HuH-7 (cell line): ENCODE measurements at regions not wholly inside any gene's neighbourhood (a gene's known extent, or its start where the extent isn't known, plus 50 kb on each side); places are given as distances from the start of the nearest gene placed in this dataset.

ENCODE experiments used
- DNase-seq: peaks from one replicate; pipeline ENCODE4 v3.0.0; 2011; ENCODE audit warnings: low spot score

DNA sequence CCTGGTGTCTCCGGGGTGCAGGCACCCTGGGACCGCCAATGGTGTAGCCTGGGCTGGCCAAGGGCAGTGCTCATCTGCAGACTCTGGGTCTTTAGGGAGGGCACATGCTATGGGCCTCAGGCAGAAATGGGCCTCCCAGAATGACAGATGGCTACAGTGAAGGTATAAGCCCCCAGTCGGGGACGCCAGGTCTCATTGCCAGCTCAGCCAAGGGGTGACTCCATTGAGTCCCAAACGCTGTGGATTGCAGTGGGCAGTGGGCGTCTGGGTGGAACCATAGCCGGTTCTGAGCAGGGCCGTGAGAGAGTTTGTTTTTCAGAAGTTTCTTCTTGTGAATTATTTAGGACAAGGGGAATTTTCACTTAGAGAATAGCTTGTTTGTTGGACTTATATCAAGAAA is 516.9 kb downstream of the TBC1D22A start:
- no peak for DNase-seq

DNA sequence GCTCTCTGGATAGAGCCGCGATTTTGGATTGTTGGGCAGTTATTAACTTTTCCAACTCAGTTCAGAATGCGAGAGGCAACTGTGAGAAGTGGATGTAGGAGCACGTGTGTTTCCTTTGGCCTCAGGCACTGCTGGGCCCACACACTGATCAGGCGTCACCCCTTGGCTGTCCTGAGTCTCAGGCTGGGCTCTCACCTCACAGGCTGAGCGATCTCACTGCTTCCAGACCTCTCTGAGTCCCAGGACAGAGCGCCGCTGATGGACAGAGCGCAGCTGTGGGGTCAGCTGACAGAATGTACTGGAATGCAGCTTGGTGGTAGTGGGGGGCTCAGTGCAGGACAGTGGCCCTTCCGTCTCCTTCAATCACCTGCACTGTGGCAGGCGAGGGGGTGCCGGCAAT is 516.2 kb downstream of the TBC1D22A start:
- DNase-seq, result no peak

DNA sequence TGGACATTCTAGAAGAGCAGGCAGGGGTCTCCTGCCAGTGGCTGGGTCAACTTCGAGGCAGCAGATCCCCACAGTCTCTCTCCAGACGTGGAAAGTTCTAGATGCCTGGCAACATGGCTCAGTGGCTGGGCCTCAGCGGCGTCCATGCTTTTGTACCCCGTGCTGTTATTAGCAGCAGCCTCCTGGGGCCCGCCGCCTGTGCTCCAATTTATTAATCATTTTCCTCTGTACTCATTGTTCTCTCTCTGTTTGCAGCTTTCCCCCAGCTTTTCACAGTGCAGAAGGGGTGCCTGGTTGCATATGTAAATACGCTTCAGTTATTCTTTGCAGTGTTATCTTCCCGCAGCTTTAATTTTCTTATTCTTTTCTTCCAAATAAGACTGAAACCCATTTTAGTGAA is 515.1 kb downstream of the TBC1D22A start:
- DNase-seq, result no peak

DNA sequence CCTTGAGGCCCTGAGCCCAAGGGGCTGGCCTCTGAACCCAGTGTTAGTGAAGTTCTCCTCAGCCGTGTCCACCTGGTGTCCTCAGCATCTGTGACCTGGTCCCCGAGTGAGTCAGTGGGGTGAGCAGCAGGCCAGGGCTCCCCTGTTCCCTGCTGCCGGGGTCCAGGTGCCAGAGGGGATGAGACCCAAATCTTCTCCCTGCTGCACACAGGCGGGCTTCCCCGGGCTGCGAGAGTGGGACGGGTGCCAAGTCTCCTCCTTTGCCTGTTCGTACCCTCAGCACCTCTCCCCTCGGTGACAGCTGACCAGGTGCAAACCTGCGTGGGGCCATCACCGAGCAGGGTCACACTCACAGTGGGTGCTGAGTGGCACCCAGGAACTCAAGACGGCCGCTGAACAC is 514.5 kb downstream of the TBC1D22A start:
- DNase-seq, result no peak

DNA sequence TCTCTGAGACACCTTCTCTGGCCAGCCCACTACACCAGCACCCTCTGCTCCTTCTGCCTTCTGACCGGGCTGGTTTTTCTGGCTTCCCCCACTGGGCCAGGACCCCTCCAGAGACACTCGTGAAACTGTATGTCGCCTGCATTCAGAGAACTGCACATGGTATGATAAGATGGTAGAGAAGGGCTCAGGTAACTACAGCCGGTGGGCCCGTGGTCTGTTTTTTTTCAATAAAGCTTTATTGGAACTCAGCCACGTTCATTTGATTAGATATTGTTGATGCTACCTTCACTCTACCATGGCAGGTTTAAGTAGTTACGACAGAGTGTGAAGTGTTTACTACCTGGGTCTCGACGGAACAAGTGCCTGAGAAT is 514.0 kb downstream of the TBC1D22A start:
- DNase-seq, result no peak

DNA sequence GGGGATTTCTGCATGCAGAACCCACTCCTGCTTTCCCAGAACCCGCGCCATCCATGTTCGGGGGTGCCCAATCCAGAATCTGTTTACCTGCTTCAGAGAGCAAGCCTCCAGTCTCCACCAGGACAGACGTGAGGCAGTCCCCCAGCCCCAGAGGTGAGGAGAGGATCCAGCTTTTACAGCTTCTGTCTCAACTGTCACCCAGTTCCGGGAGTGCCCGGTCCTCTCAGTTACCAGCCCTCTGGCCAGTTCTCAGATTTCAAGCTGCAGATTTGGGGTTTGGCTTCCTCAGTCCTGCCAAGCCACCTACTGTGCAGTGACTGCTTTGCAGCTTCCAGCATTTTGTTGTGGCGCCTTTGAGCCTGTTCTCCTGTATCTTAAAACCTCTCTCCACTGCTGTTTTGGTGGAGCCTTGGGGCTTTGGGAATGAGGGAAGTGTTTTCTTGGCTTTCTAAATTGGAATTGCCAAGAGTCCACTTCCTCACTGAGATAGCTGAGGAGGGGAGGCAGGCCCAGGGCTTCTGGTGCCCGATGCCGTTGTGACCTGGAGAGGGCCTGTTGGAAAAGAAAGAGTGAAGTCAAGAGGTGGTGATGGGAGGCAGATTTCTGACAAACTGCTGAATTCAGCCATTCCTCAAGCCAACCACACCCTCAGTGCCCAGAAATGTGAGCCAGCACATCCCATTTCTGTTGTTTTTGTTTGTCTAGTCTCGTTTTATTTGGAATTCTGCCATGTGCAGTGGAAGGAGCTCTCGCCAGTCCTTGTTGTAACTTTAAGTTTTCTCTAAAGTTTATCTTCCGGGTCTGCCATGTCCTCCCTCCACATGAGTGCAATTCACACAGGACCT is 513.4 kb downstream of the TBC1D22A start:
- no peak for DNase-seq

DNA sequence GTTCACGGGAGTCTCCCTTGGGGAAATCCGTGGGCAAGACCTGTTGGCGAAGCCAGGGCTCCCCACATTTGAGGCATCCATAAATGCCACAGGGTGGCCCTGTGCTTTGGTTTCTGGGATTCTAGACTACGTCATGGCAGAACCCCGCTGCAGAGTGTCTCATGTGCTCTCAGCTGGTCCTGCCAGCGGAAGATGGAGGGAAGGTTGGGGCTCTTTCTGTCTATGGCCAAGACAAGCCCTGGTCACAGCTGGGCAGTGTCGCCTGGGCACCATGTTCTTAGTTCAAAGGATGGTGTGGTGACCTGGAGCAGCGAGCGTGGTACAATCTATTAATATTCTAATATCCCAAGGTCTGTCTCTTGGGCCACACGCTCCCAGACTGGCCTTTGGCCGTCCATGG is 511.7 kb downstream of the TBC1D22A start:
- no peak for DNase-seq

DNA sequence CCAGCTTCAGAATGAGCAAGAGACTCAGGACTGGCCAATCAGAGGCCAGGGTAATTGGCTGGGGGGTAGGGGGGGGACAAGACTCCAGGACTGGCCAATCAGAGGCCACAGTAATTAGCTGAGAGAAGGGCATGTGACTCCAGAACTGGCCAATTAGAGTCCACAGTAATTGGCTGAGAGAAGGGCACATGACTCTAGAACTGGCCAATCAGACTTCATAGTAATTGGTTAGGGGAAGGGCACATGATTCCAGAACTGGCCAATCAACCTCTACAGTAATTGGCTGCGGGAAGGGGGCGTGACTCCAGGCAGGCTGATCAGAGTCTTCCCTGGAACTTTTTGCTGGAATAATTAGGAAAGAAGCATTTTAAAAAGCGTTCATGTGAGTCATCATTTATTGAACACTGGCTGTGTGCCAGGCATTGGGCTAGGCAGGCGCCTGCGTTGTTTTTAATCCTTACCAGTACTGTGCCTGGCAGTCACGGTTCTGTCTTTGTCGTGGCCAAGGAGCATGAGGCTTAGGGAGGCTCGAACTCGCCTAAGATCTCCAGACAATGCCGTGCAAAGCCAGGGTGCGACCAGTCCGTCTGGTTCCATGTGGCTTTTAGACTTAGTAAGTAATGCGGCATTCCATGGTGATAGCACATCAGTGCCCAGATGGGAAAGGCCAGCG is 508.1 kb downstream of the TBC1D22A start:
- DNase-seq, result no peak

DNA sequence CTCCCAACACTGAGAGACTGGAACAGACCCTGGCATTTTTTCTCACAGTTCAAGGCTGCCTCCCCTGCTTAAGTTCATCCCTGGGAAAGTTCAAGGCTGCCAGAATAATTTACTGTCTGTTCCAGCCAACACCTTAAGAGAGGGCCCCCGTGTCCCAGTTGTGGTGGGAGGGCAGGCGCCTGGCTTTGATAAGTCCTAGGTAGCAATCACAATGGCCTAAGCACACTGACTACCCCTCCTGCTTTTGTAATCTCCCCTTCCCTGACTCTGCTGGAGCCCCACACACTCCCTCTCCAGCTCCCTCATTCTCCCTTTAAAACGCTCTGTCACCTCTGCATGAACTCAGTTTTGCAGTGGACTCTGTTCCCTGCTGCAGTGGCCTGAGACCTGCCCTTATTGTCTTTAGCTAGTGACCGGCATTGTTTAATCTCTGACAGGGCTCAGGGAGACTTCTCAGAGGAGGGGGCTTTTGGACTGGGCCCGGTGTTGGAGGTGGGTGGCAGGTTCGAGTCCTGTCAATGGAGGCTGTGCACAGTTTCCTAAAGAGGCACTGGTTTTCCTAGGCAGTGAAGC is 507.2 kb downstream of the TBC1D22A start:
- no peak for DNase-seq

DNA sequence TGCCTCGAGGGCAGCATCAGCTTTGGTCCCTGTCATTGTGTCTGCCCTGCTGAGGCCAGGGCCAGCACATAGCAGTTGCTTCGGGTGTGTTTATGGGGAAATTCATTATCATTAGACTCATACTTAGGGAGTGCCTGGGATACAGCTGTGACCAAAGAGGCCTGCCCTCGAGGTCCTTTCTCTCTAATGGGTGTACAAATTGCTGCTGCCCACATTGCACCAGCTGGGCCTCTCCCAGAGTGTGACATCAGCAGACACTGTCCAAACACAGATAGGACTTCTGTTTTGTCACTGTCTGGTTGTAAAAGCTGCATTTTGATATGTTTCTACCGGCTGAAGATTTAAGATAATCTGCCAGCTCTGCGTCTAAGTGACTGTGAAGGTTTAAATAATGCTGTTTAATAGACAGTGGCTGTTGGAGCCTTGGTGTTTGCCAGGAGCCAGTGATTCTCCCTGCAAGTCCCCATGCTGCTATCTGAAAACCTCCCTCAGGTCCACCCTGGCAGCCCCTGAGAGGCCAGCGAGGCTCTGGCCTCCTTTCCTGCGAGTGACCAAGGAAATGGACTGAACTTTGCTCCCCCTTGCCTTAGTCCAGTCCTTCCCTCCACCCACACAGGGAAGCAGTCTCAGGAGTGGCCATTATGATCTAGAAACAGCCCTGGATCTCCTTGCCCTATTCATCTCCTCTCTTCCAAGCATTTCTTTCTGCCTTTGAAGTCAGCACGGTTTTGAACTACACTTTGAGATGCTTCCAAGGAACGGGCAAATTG is 505.2 kb downstream of the TBC1D22A start:
- no peak for DNase-seq

DNA sequence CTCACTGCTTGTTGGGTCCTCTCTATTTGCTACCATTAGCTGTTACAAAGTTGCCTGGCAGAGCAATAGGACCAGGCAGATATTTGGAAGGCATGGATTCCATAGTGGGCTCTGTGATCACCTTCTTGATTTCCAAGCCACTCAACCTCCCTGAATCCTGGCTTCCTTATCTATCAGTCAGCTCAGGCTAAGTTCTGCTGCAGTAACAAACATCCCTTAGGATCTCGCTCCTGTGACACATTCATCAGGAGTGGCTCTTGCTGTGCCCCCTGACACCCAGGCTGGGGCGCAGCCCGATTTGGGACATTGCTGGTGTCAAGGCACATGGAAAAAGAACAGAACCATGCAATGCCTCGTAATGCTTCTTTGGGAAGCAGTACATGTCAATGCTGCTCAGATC is 503.9 kb downstream of the TBC1D22A start:
- DNase-seq, result no peak

DNA sequence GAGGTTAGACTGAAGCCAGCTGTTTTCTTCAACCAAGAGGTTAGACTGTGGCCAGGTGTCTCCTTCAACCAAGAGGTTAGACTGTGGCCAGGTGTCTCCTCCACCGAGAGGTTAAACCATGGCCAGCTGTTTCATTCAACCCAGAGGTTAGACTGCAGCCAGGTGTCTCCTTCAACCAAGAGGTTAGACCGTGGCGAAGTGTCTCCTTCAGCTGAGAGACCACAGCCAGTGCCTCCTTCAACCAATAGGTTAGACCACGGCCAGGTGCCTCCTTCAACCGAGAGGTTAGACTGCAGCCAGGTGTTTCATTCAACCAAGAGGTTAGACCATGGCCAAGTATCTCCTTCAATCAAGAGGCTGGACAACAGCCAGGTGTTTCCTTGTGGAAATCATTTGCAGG is 498.1 kb downstream of the TBC1D22A start:
- no peak for DNase-seq

DNA sequence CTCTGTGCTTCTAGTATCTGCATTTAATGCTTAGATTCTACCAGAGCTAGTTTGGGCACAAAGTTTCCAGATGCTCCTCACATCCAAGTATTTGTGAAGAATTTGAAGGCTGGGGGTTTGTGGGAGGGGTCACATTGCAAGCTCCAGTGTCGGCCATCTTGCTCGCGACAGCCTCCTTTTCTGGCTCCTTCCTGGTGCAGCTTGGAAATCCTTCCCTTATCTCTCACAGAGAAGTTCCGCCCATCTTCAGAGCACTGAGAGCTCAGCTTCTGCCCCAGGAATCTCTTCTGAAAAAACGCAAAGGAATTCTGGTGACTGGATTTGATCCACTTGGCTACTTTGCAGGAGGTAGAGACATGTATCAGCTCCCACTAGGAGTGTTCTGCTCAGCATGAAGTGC is 497.5 kb downstream of the TBC1D22A start:
- DNase-seq, result no peak

DNA sequence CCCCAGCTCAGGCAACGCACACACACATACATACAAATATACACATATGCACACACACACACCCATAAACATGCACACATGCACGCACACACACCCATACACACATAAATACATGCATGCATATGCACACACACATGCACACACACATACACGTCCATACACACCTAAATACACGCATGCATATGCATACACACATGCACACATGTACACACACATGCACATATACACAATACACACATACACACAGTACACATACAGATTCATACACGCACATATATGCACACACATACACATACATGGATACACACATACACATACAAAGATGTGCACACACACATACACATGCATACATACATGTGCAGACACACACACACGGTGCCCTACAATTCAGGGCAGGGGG is 496.6 kb downstream of the TBC1D22A start:
- DNase-seq, result no peak

DNA sequence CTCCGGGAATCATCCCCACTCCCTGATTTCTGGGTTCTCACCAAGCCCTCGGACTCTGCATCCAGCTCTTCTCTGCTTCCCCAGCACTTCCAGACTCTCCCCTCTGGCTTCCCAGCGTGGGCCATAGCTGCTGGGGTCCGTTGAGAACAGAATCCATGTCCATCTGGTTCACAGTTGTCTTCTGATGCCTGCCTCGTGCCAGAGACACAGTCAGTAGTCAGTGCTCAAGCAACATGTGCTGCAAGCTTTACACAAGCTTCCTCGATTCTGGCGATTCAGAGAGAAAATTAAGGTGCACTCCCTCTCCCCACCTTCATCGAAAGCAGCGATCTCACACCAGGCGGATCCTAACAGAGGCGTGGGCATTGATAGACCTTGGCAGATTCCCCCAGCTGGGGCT is 495.5 kb downstream of the TBC1D22A start:
- no peak for DNase-seq

DNA sequence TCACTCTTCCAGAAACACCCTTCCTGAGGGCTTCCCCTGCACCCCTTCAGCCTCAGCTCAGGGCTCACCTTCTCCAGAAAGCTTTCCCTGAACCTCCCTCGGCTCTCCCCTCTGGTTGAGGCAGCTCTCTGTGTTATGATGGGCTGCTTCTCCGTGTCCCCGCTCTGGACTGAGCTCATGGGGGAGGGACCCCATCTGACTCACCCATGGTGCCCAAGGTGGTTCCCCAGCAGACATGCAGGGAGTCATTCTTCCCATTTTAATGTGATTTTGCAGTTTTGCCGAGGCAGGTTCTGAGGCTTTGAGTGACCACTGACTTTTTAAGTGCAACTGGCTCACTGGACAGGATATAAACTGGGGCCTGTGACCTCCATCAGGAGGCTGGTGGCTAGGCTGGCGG is 495.1 kb downstream of the TBC1D22A start:
- no peak for DNase-seq

DNA sequence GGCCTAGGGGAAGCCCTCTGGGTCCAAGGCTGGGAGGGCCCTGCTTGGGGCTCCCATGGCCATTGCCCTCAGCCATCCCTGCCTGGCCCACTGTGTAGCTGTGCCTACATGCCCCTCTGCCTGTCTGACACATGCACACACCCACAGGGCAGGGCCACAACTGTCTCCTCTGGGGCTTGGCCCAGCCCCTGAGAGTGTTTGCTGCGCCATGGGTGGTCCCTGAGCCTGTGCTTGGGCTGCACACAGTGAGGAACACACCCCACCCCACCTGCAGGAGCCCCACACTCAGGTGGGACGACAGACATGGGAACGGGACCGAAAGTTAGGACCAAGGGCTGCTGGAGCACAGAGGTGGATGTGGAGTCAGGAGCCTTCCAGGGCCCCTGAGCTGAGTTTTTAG is 489.5 kb downstream of the TBC1D22A start:
- no peak for DNase-seq

DNA sequence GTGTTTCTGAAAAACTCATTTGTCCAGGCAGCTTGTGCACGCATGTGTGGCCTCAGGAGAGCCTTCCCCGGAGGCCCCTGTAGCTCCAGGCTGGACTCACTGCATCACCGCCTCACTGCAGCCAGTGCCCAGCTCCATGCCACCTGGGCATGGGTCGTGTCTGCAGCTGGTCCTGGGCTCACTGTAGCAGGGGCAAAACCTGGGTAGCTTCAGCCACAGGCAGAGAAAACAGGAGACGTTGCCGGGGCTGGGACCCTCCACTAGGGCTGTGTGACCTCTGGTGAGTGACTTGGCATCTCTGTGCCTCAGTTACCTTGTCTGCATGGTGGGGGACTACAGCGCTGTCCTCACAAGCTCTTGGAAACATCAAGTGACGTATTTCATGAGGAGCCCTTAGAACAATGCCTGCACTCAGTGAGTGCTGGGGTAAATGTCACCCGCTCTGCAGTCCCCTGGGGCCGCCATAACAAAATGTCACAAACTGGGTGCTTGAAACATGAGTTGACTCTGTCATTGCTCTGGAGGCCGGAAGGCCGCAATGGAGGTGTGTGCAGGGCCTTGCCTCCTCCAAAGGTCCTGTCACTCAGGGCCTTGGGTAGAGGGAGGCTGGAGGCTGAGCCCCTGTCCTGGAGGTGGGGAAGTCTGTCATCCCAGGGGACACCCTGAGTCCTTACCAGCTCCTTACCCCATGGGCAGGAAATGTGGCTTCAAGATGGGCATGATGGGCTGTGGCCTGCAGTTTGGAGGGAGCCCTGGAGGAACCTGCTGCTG is 488.7 kb downstream of the TBC1D22A start:
- no peak for DNase-seq

DNA sequence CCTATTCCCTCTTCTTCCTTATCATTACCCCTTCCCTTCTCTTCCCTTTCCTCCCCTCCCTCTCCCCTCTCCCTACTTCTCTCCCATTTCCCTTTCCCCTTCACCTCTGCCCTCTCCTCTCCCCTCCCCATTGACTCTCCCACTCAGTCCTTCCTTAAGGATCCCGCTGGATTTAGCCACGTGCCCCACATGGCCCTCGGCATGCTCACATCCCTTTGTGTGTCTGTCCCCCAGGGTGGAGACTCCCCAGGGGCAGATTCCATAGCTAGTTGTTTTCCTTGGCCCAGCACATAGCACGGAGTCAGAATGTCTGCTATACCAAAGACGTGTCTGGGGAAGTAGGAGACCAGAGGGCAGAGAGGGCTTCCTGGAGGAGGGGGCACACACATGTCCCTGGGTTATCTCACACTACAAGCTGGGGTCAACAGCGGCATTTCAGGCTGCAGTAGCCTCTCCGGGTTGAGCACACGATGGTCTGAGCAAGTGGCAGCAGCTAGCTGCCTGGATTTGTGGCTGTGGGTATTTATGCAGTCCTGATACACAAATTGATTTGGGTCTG is 487.0 kb downstream of the TBC1D22A start:
- no peak for DNase-seq

DNA sequence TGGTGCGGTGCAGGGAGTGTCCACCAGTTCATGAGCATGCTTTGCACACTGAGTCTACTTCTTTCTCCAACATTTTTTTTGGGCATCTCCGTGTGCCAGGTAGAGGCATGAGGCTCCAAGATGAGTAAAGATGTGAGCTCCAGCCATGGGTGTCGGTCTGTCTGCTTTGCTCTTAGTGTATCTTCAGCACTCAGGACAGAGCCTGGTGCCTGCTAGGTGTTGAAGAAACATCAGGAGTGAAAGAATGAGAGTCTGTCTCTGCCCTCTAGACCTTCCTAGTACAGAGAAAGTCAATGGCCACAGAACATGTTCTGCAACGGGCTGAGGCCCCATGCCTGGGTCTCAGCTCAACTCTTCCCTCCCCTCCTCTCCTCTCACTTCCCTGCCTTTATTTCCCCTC is 486.5 kb downstream of the TBC1D22A start:
- no peak for DNase-seq

DNA sequence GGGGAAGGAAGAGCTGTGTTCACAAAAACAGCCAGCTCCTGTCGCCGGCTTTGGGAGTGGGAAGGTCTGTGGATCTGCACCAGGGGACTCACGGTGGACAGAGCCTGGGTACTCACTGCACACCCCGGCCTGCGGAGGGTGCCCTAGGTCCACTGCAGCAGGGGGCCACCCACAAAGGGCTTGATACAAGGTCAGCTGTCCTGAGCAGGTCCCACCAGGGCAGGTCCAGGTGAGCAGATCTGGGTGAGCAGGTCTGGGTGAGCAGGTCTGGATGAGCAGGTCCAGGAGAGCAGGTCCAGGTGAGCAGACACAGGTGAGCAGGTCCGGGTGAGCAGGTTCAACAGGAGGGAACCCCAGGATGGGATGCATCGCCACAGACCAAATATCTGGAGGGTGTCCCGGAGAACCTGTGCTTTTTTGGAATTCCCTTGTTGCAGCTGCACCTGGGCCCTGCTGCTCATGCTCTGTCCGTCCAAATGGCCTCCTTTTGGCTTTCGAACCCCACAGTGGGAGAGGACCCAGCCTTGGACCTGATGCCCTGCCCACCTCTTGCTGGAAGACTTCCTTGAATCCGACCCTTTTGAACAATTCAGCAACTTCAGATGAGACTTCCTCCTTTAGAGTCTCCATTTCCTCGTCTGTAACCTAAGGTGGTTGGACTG is 485.3 kb downstream of the TBC1D22A start:
- DNase-seq, result no peak
